Neural progenitor cell (in vitro differentiated cells): ENCODE measurements at regions not wholly inside any gene's neighbourhood (a gene's known extent, or its start where the extent isn't known, plus 50 kb on each side); places are given as distances from the start of the nearest gene placed in this dataset.

Experiments used
- DNase-seq: peaks from one replicate; pipeline ENCODE4 v3.0.0-alpha.2; 2016; ENCODE audit warnings: low spot score
- H2AFZ ChIP-seq: fragments of 200-600 bp; sonication (generic); replicated peaks from 2 replicates; pipeline ENCODE4 v1.6.1; 2016; ENCODE audit warnings: antibody characterized with exemption
- H3F3A ChIP-seq: fragments of 200-600 bp; sonication (generic); 2 replicates; pipeline ENCODE4 v1.6.1; 2016; ENCODE audit warnings: antibody characterized with exemption, low read depth
- H3K27ac ChIP-seq: fragments of 200-600 bp; sonication (generic); 2 replicates; pipeline ENCODE4 v1.5.1; 2016; ENCODE audit warnings: mild to moderate bottlenecking
- H3K27me3 ChIP-seq: fragments of 200-600 bp; sonication (generic); 2 replicates; pipeline ENCODE4 v1.6.1; 2016; ENCODE audit warnings: mild to moderate bottlenecking, moderate library complexity
- H3K36me3 ChIP-seq: fragments of 200-600 bp; sonication (generic); 2 replicates; pipeline ENCODE4 v1.5.1; 2016
- H3K4me1 ChIP-seq: fragments of 200-600 bp; sonication (generic); 2 replicates; pipeline ENCODE4 v1.6.1; 2016; ENCODE audit warnings: mixed run types
- H3K4me2 ChIP-seq: fragments of 200-600 bp; sonication (generic); 2 replicates; pipeline ENCODE4 v1.6.1; 2016
- H3K4me3 ChIP-seq: fragments of 200-600 bp; sonication (generic); 2 replicates; pipeline ENCODE4 v1.5.1; 2016
- H3K79me2 ChIP-seq: fragments of 200-600 bp; sonication (generic); 2 replicates; pipeline ENCODE4 v1.6.1; 2016; ENCODE audit warnings: low read depth
- H3K9ac ChIP-seq: fragments of 200-600 bp; sonication (generic); 2 replicates; pipeline ENCODE4 v1.6.1; 2016
- H3K9me3 ChIP-seq: fragments of 200-600 bp; sonication (generic); 2 replicates; pipeline ENCODE4 v1.5.1; 2016; ENCODE audit warnings: low read depth
- H4K20me1 ChIP-seq: fragments of 200-600 bp; sonication (generic); 2 replicates; pipeline ENCODE4 v1.6.1; 2016; ENCODE audit warnings: low read depth
- H3K27ac Mint-ChIP-seq: 3 replicates; pipeline ENCODE4 v1.8.0; 2021; ENCODE audit warnings: mixed read lengths
- H3K27me3 Mint-ChIP-seq: 2 replicates; pipeline ENCODE4 v1.8.0; 2022; ENCODE audit warnings: low read depth, mild to moderate bottlenecking, inconsistent platforms, moderate library complexity, mixed read lengths; ENCODE audit not compliant: insufficient read depth
- H3K36me3 Mint-ChIP-seq: 3 replicates; pipeline ENCODE4 v1.8.0; 2021; ENCODE audit warnings: mixed read lengths
- H3K4me1 Mint-ChIP-seq: 3 replicates; pipeline ENCODE4 v1.8.0; 2021; ENCODE audit warnings: mixed read lengths
- H3K4me3 Mint-ChIP-seq: 3 replicates; pipeline ENCODE4 v1.8.0; 2021; ENCODE audit warnings: mild to moderate bottlenecking, moderate library complexity, mixed read lengths
- H3K9me3 Mint-ChIP-seq: 3 replicates; pipeline ENCODE4 v1.8.0; 2020; ENCODE audit warnings: mixed read lengths
- CTCF ChIP-seq: fragments of 200-600 bp; sonication (generic); IDR thresholded peaks from 2 replicates; pipeline ENCODE4 v1.5.1; 2017; ENCODE audit warnings: antibody characterized with exemption, mild to moderate bottlenecking
- EZH2 ChIP-seq: fragments of 200-600 bp; sonication (generic); IDR thresholded peaks from 2 replicates; pipeline ENCODE4 v1.6.1; 2017; ENCODE audit warnings: antibody characterized with exemption, mild to moderate bottlenecking, moderate library complexity
- EZH2phosphoT487 ChIP-seq: fragments of 200-600 bp; sonication (generic); IDR thresholded peaks from 2 replicates; pipeline ENCODE4 v1.6.1; 2017; ENCODE audit warnings: antibody characterized with exemption

GRCh38 chr15:97522347-97522746, 438.2 kb upstream of the ARRDC4 start:
- Histone ChIP-seq H3K36me3 (no peaks in the 10 kb centered on the region), H3F3A (no peaks in the 10 kb centered on the region), H4K20me1 (no peaks in the 10 kb centered on the region), H3K27me3 (no peaks in the 10 kb centered on the region), H2AFZ (no peak overlapping the region), H3K9ac (no peak overlapping the region), H3K4me1 (no peaks in the 10 kb centered on the region), H3K27ac (no peak overlapping the region), H3K4me3 (no peak overlapping the region), H3K4me2 (no peak overlapping the region), H3K9me3 (no peaks in the 10 kb centered on the region), H3K79me2 (no peaks in the 10 kb centered on the region)
- H3K27me3 Mint-ChIP-seq = peaks cover 3% of the 10 kb centered on the region
- H3K9me3 Mint-ChIP-seq = no peaks in the 10 kb centered on the region
- TF ChIP-seq CTCF (no peak), EZH2 (no peak), EZH2phosphoT487 (no peak)
- H3K27ac Mint-ChIP-seq = peak overlapping the region; percentile 80
- H3K36me3 Mint-ChIP-seq = no peaks in the 10 kb centered on the region
- no peak overlapping the region for H3K4me3 Mint-ChIP-seq
- no peak for DNase-seq
- H3K4me1 Mint-ChIP-seq = peaks cover 16% of the 10 kb centered on the region

GRCh38 chr15:97525809-97526208, 434.7 kb upstream of the ARRDC4 start:
- no peak for DNase-seq
- TF ChIP-seq EZH2phosphoT487 = no peak
- no peak for TF ChIP-seq CTCF
- TF ChIP-seq EZH2 = no peak
- Mint-ChIP-seq H3K4me3 (no peak overlapping the region), H3K36me3 (no peaks in the 10 kb centered on the region), H3K27me3 (peaks cover 3% of the 10 kb centered on the region), H3K9me3 (no peaks in the 10 kb centered on the region), H3K27ac (no peak overlapping the region), H3K4me1 (peaks cover 16% of the 10 kb centered on the region)
- H4K20me1 ChIP-seq = no peaks in the 10 kb centered on the region
- H3K4me2 ChIP-seq = no peak overlapping the region
- no peaks in the 10 kb centered on the region for H3K9me3 ChIP-seq
- no peak overlapping the region for H2AFZ ChIP-seq
- no peaks in the 10 kb centered on the region for H3K79me2 ChIP-seq
- no peaks in the 10 kb centered on the region for H3F3A ChIP-seq
- H3K36me3 ChIP-seq = no peaks in the 10 kb centered on the region
- no peak overlapping the region for H3K27ac ChIP-seq
- H3K27me3 ChIP-seq = no peaks in the 10 kb centered on the region
- H3K4me1 ChIP-seq = no peaks in the 10 kb centered on the region
- no peak overlapping the region for H3K4me3 ChIP-seq
- no peak overlapping the region for H3K9ac ChIP-seq

- DNase-seq = no peak
- Histone ChIP-seq H3K79me2 (no peaks in the 10 kb centered on the region), H2AFZ (no peak overlapping the region), H3K9ac (no peak overlapping the region), H3K27ac (no peak overlapping the region), H3K27me3 (no peaks in the 10 kb centered on the region), H3K4me2 (no peak overlapping the region), H3F3A (no peaks in the 10 kb centered on the region), H3K9me3 (no peaks in the 10 kb centered on the region), H4K20me1 (no peaks in the 10 kb centered on the region), H3K36me3 (no peaks in the 10 kb centered on the region), H3K4me3 (no peak overlapping the region), H3K4me1 (no peaks in the 10 kb centered on the region)
- TF ChIP-seq CTCF (no peak), EZH2phosphoT487 (no peak), EZH2 (no peak)
- H3K27me3 Mint-ChIP-seq = no peaks in the 10 kb centered on the region
- no peaks in the 10 kb centered on the region for H3K9me3 Mint-ChIP-seq
- no peak overlapping the region for H3K4me3 Mint-ChIP-seq
- no peaks in the 10 kb centered on the region for H3K4me1 Mint-ChIP-seq
- H3K36me3 Mint-ChIP-seq = no peaks in the 10 kb centered on the region
- H3K27ac Mint-ChIP-seq = no peak overlapping the region
Observed at GRCh38 chr15:97528238-97528637, 432.3 kb upstream of the ARRDC4 start.

- H3K27me3 Mint-ChIP-seq = peaks cover 2% of the 10 kb centered on the region
- TF ChIP-seq CTCF (no peak), EZH2 (no peak), EZH2phosphoT487 (no peak)
- H3K4me3 Mint-ChIP-seq = no peak overlapping the region
- Histone ChIP-seq H3K27ac (no peak overlapping the region), H3K4me3 (no peak overlapping the region), H3K27me3 (no peaks in the 10 kb centered on the region), H2AFZ (no peak overlapping the region), H3K9me3 (no peaks in the 10 kb centered on the region), H3K4me1 (no peaks in the 10 kb centered on the region), H4K20me1 (no peaks in the 10 kb centered on the region), H3F3A (no peaks in the 10 kb centered on the region), H3K4me2 (no peak overlapping the region), H3K36me3 (no peaks in the 10 kb centered on the region), H3K9ac (no peak overlapping the region), H3K79me2 (no peaks in the 10 kb centered on the region)
- peaks cover 5% of the 10 kb centered on the region for H3K9me3 Mint-ChIP-seq
- no peaks in the 10 kb centered on the region for H3K4me1 Mint-ChIP-seq
- H3K36me3 Mint-ChIP-seq = no peaks in the 10 kb centered on the region
- no peak overlapping the region for H3K27ac Mint-ChIP-seq
- no peak for DNase-seq
Observed at GRCh38 chr15:97545799-97546198, 414.7 kb upstream of the ARRDC4 start.
